H9 (cell line): ENCODE measurements at regions not wholly inside any gene's neighbourhood (a gene's known extent, or its start where the extent isn't known, plus 50 kb on each side); places are given as distances from the start of the nearest gene placed in this dataset.

Experiments
- DNase-seq: peaks from one replicate; pipeline ENCODE4 v3.0.0-alpha.2; 2017
- H2AFZ ChIP-seq: one replicate; pipeline ENCODE4 v1.6.1; 2013; ENCODE audit warnings: mild to moderate bottlenecking, low read length, control low read depth, moderate library complexity
- H2AK5ac ChIP-seq: 2 replicates; pipeline ENCODE4 v1.6.1; 2013; ENCODE audit warnings: low read length, control low read depth, mixed read lengths; ENCODE audit not compliant: insufficient read length
- H2BK120ac ChIP-seq: one replicate; pipeline ENCODE4 v1.6.1; 2013; ENCODE audit warnings: low read depth, mild to moderate bottlenecking, low read length, control low read depth, inconsistent platforms; ENCODE audit not compliant: poor library complexity, severe bottlenecking
- H2BK12ac ChIP-seq: 2 replicates; pipeline ENCODE4 v1.6.1; 2013; ENCODE audit warnings: low read length, control low read depth, mixed read lengths, low read depth; ENCODE audit not compliant: insufficient read length
- H2BK15ac ChIP-seq: 2 replicates; pipeline ENCODE4 v1.6.1; 2013; ENCODE audit warnings: low read depth, low read length, control low read depth
- H2BK20ac ChIP-seq: one replicate; pipeline ENCODE4 v1.6.1; 2013; ENCODE audit warnings: low read depth, mild to moderate bottlenecking, low read length, control low read depth, inconsistent platforms; ENCODE audit not compliant: poor library complexity, severe bottlenecking
- H2BK5ac ChIP-seq: 2 replicates; pipeline ENCODE4 v1.6.1; 2013; ENCODE audit warnings: low read length, control low read depth, mixed read lengths; ENCODE audit not compliant: insufficient read length
- H3K14ac ChIP-seq: 2 replicates; pipeline ENCODE4 v1.6.1; 2013; ENCODE audit warnings: low read length, control low read depth; ENCODE audit not compliant: insufficient read depth
- H3K18ac ChIP-seq: 2 replicates; pipeline ENCODE4 v1.6.1; 2013; ENCODE audit warnings: low read depth, mild to moderate bottlenecking, mixed read lengths, low read length, control low read depth; ENCODE audit not compliant: insufficient read length
- H3K23ac ChIP-seq: 2 replicates; pipeline ENCODE4 v1.6.1; 2013; ENCODE audit warnings: low read length, control low read depth, mixed read lengths, low read depth; ENCODE audit not compliant: insufficient read length
- H3K23me2 ChIP-seq: 2 replicates; pipeline ENCODE4 v1.6.1; 2013; ENCODE audit warnings: low read depth, mild to moderate bottlenecking, mixed read lengths, low read length, control low read depth; ENCODE audit not compliant: insufficient read length, poor library complexity, severe bottlenecking
- H3K27ac ChIP-seq: 2 replicates; pipeline ENCODE4 v1.5.1; 2013; ENCODE audit warnings: low read length, control low read depth, mixed read lengths, low read depth; ENCODE audit not compliant: insufficient read length
- H3K27me3 ChIP-seq: 2 replicates; pipeline ENCODE4 v1.6.1; 2013; ENCODE audit warnings: low read length, control low read depth, inconsistent platforms; ENCODE audit not compliant: insufficient read depth
- H3K4ac ChIP-seq: 2 replicates; pipeline ENCODE4 v1.6.1; 2013; ENCODE audit warnings: low read depth, mild to moderate bottlenecking, control low read depth, inconsistent platforms, low read length, moderate library complexity
- H3K4me1 ChIP-seq: 2 replicates; pipeline ENCODE4 v1.6.1; 2013; ENCODE audit warnings: low read length, control low read depth, inconsistent platforms; ENCODE audit not compliant: insufficient read depth
- H3K4me2 ChIP-seq: 2 replicates; pipeline ENCODE4 v1.6.1; 2013; ENCODE audit warnings: low read length, control low read depth, mixed read lengths; ENCODE audit not compliant: insufficient read length, insufficient read depth
- H3K56ac ChIP-seq: 2 replicates; pipeline ENCODE4 v1.6.1; 2013; ENCODE audit warnings: low read depth, mild to moderate bottlenecking, mixed read lengths, low read length, control low read depth; ENCODE audit not compliant: insufficient read length
- H3K79me1 ChIP-seq: 2 replicates; pipeline ENCODE4 v1.6.1; 2013; ENCODE audit warnings: low read depth, mild to moderate bottlenecking, moderate library complexity, low read length, control low read depth, inconsistent platforms; ENCODE audit not compliant: insufficient read depth, poor library complexity, severe bottlenecking
- H3K79me2 ChIP-seq: 2 replicates; pipeline ENCODE4 v1.6.1; 2013; ENCODE audit warnings: low read length, control low read depth, inconsistent platforms; ENCODE audit not compliant: insufficient read depth
- H3K9ac ChIP-seq: 2 replicates; pipeline ENCODE4 v1.6.1; 2013; ENCODE audit warnings: low read length, control low read depth, mixed read lengths; ENCODE audit not compliant: insufficient read length; ENCODE audit errors: extremely low read depth
- H3K9me3 ChIP-seq: one replicate; pipeline ENCODE4 v1.6.1; 2013; ENCODE audit warnings: low read depth, low read length, inconsistent platforms; ENCODE audit not compliant: control insufficient read depth
- H3T11ph ChIP-seq: one replicate; pipeline ENCODE4 v1.6.1; 2013; ENCODE audit warnings: mild to moderate bottlenecking, low read length, control low read depth, inconsistent platforms
- H4K20me1 ChIP-seq: one replicate; pipeline ENCODE4 v1.6.1; 2013; ENCODE audit not compliant: control insufficient read depth, insufficient read length, insufficient read depth
- H4K5ac ChIP-seq: 2 replicates; pipeline ENCODE4 v1.6.1; 2013; ENCODE audit warnings: low read depth, mild to moderate bottlenecking, mixed read lengths, low read length, control low read depth; ENCODE audit not compliant: insufficient read length
- H4K8ac ChIP-seq: replicated peaks from 2 replicates; pipeline ENCODE4 v1.6.1; 2013; ENCODE audit warnings: low read length, control low read depth, mixed read lengths, low read depth; ENCODE audit not compliant: insufficient read length
- H4K91ac ChIP-seq: 2 replicates; pipeline ENCODE4 v1.6.1; 2013; ENCODE audit warnings: low read depth, mild to moderate bottlenecking, moderate library complexity, mixed read lengths, low read length, control low read depth; ENCODE audit not compliant: insufficient read length
- H3K27ac Mint-ChIP-seq, 3 experiments: 2 replicates in 2 of 3; 3 replicates in 1 of 3; pipeline ENCODE4 v1.8.0; 2020 to 2021; ENCODE audit warnings: mixed read lengths in 3 of 3, mild to moderate bottlenecking in 1 of 3, moderate library complexity in 1 of 3
- H3K27me3 Mint-ChIP-seq: 2 replicates; pipeline ENCODE4 v1.8.0; 2021; ENCODE audit warnings: low read depth, mild to moderate bottlenecking, moderate library complexity, mixed read lengths
- H3K36me3 Mint-ChIP-seq, 3 experiments: 2 replicates in 2 of 3; 3 replicates in 1 of 3; pipeline ENCODE4 v1.8.0; 2020 to 2021; ENCODE audit warnings: low read depth in 3 of 3, mixed read lengths in 3 of 3; ENCODE audit not compliant: insufficient read depth in 1 of 3
- H3K4me1 Mint-ChIP-seq, 2 experiments: 2 replicates each; pipeline ENCODE4 v1.8.0; 2020; ENCODE audit warnings: mixed read lengths in 2 of 2
- H3K4me3 Mint-ChIP-seq, 2 experiments: 2 replicates in 1 of 2; 3 replicates in 1 of 2; pipeline ENCODE4 v1.8.0; 2020 to 2021; ENCODE audit warnings: mild to moderate bottlenecking in 2 of 2, mixed read lengths in 2 of 2, moderate library complexity in 1 of 2
- H3K9me3 Mint-ChIP-seq, 2 experiments: 2 replicates in 1 of 2; 3 replicates in 1 of 2; pipeline ENCODE4 v1.8.0; 2020; ENCODE audit warnings: mild to moderate bottlenecking in 2 of 2, mixed read lengths in 2 of 2, moderate library complexity in 1 of 2
- CTCF ChIP-seq: fragments of 200-600 bp; sonication (generic); conservative IDR thresholded peaks from 3 replicates; pipeline ENCODE4 v1.8.0; 2021; ENCODE audit warnings: antibody characterized with exemption, mild to moderate bottlenecking
- WGBS: extraction: QIAGEN DNeasy Blood & Tissue Kit; methylation state at CpG from one replicate; pipeline ENCODE4 v1.1.7; 2013; ENCODE audit warnings: missing lambda C conversion rate, low lambda C conversion rate, mixed read lengths; ENCODE audit not compliant: insufficient read length; ENCODE audit errors: extremely low coverage; 5-methylcytosine and 5-hydroxymethylcytosine counted together

DNA sequence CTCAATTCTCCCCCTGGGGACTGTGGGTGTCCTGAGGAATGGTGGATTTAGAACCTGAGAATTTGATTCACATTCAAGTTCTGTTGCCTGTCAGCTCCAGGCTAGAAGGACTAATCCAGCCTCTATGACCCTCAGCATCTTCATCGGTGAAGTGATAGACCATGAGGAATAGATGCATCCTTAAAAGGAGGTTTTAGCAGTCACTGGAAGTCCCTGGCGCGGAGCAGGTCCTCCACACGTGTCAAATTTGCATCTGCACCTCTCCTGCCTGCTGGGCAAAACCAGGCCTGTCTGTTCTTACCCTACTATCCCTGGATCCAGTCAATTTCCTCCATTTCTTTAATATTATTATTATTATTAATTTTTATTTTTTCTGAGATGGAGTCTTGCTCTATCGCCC is 808.4 kb downstream of the TBC1D22A start:
- no peaks in the 10 kb centered on the region for H3K27me3 ChIP-seq
- no peaks in the 10 kb centered on the region for H3K79me2 ChIP-seq
- no peak for DNase-seq
- H3K4ac ChIP-seq, result no peak overlapping the region
- H4K8ac ChIP-seq, result no peak overlapping the region
- H3K14ac ChIP-seq, result no peak overlapping the region
- no peak overlapping the region for H3K23ac ChIP-seq
- no peak overlapping the region for H2BK120ac ChIP-seq
- H3K23me2 ChIP-seq, result no peaks in the 10 kb centered on the region
- H3K4me1 ChIP-seq, result no peaks in the 10 kb centered on the region
- H3K4me2 ChIP-seq, result no peak overlapping the region
- no peak overlapping the region for H2BK12ac ChIP-seq
- no CpG with 5 or more reads among the region's 5 CpGs for WGBS
- no peak overlapping the region for H3K56ac ChIP-seq
- no peak overlapping the region for H2BK5ac ChIP-seq
- H3K9me3 Mint-ChIP-seq, result peaks cover 37 to 97% of the 10 kb centered on the region in 2 experiments
- H3K9me3 ChIP-seq, result peaks cover 93% of the 10 kb centered on the region
- peaks cover 2 to 62% (median 40%) of the 10 kb centered on the region in 3 experiments; a peak in 6 of 7 replicates for H3K36me3 Mint-ChIP-seq
- H2BK20ac ChIP-seq, result no peak overlapping the region
- no peak overlapping the region for H2AFZ ChIP-seq
- H3K4me3 Mint-ChIP-seq, result no peak overlapping the region
- H2AK5ac ChIP-seq, result no peak overlapping the region
- H3K4me1 Mint-ChIP-seq, result no peaks in the 10 kb centered on the region
- H4K20me1 ChIP-seq, result no peaks in the 10 kb centered on the region
- no peak overlapping the region for H3T11ph ChIP-seq
- H3K27ac ChIP-seq, result no peak overlapping the region
- no peak overlapping the region for H3K18ac ChIP-seq
- no peaks in the 10 kb centered on the region for H3K79me1 ChIP-seq
- H2BK15ac ChIP-seq, result no peak overlapping the region
- H3K27me3 Mint-ChIP-seq, result peaks cover 3% of the 10 kb centered on the region; the same call in 1 of the 2 replicates
- H4K5ac ChIP-seq, result no peak overlapping the region
- no peak overlapping the region for H3K27ac Mint-ChIP-seq
- H4K91ac ChIP-seq, result no peak overlapping the region
- H3K9ac ChIP-seq, result no peak overlapping the region
- no peak for TF ChIP-seq CTCF
